HCT116 (cell line): ENCODE measurements at regions not wholly inside any gene's neighbourhood (a gene's known extent, or its start where the extent isn't known, plus 50 kb on each side); places are given as distances from the start of the nearest gene placed in this dataset.
"Not testable (repeated sequence)": the region's sequence is repeated elsewhere in the genome, so short reads cannot be mapped to it uniquely, and the experiment has no call there.

ENCODE experiments used
- CTCF ChIP-seq, 3 experiments: fragments of 200-600 bp in 1 of 3; sonication (generic) in 1 of 3; IDR thresholded peaks in 2 of 3; conservative IDR thresholded peaks in 1 of 3; 2 replicates each; pipeline ENCODE4 v1.5.1; 2012 to 2017; ENCODE audit warnings: low read depth in 2 of 3, low read length in 2 of 3, antibody characterized with exemption in 1 of 3, borderline replicate concordance in 1 of 3, control low read depth in 1 of 3, mild to moderate bottlenecking in 1 of 3, mixed read lengths in 1 of 3, mixed run types in 1 of 3, moderate library complexity in 1 of 3; ENCODE audit not compliant: insufficient read depth in 1 of 3
- EZH2 ChIP-seq: fragments of 200-600 bp; sonication (generic); IDR thresholded peaks from 2 replicates; pipeline ENCODE4 v1.6.1; 2017; ENCODE audit warnings: antibody characterized with exemption, mixed run types
- POLR2A ChIP-seq: IDR thresholded peaks from 2 replicates; pipeline ENCODE4 v1.7.0; 2011; ENCODE audit warnings: borderline replicate concordance; ENCODE audit not compliant: insufficient read depth, insufficient read length; ENCODE audit errors: extremely low read depth
- RAD21 ChIP-seq: IDR thresholded peaks from 2 replicates; pipeline ENCODE4 v1.6.1; 2012; ENCODE audit warnings: low read depth, mild to moderate bottlenecking
- TCF7L2 ChIP-seq: IDR thresholded peaks from 2 replicates; pipeline ENCODE4 v1.7.0; 2011; ENCODE audit warnings: borderline replicate concordance, inconsistent platforms; ENCODE audit not compliant: insufficient read depth, insufficient read length; ENCODE audit errors: extremely low read depth

DNA sequence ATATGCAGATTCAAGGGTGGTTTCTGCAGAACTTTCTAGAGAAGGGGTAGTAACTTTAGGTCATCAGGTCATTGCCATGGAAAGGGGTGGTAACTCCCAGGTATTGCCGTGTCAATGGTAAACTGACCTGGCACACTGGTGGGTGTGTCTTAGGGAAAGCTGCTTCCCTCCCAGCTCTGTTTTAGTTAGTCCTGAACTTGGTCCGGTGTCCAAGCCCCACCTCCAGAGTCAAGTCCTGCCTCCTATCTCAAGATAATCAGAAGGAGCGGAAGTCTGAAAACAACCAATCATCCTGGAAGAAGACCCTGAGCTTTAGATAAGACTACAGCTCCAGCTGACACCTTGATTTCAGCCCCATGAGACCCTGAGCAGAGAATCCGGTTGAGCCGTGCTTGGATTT lies 74.2 kb downstream of the NPIPB5 start:
- TF ChIP-seq CTCF (IDR thresholded peaks at IDR 0.05 in 2 of 3, conservative IDR thresholded peaks at IDR 0.05 in 1 of 3; ENCODE audit: borderline replicate concordance in 1 of 3, insufficient read depth in 1 of 3, low read depth in 2 of 3, low read length in 2 of 3); RAD21; TCF7L2; POLR2A; EZH2: not testable (repeated sequence)
